ENCODE measurements at regions not wholly inside any gene's neighbourhood (a gene's known extent, or its start where the extent isn't known, plus 50 kb on each side); places are given as distances from the start of the nearest gene placed in this dataset.
A peak's percentile ranks its signal among the peaks of the same experiment; 100 is the strongest.

- Histone ChIP-seq H3K4me3 (no peak overlapping the region), H3K27me3 (no peaks in the 10 kb centered on the region), H3K36me3 (no peaks in the 10 kb centered on the region), H3K9me3 (ENCODE audit: low read depth) (no peaks in the 10 kb centered on the region), H3K27ac (no peak overlapping the region), H3K4me1 (ENCODE audit: low read depth) (peaks cover 19% of the 10 kb centered on the region)
- no peak for TF ChIP-seq CTCF (IDR thresholded peaks at IDR 0.05; ENCODE audit: low read depth, low read length)
- DNase-seq (ENCODE audit: low read depth in 1 of 2, low spot score in 1 of 2), result no peak
Observed at GRCh38 chr3:154792828-154793227, 287.3 kb upstream of the MME start.

GRCh38 chr3:154791611-154792010 is 288.5 kb upstream of the MME start:
- no peak for TF ChIP-seq CTCF (IDR thresholded peaks at IDR 0.05; ENCODE audit: low read depth, low read length)
- DNase-seq (ENCODE audit: low read depth in 1 of 2, low spot score in 1 of 2), result no peak
- Histone ChIP-seq H3K27me3 (no peaks in the 10 kb centered on the region), H3K4me1 (ENCODE audit: low read depth) (peaks cover 19% of the 10 kb centered on the region), H3K4me3 (no peak overlapping the region), H3K36me3 (no peaks in the 10 kb centered on the region), H3K9me3 (ENCODE audit: low read depth) (no peaks in the 10 kb centered on the region), H3K27ac (no peak overlapping the region)

GRCh38 chr3:154786724-154787123 is 293.4 kb upstream of the MME start:
- Histone ChIP-seq H3K27ac (no peak overlapping the region), H3K9me3 (ENCODE audit: low read depth) (no peaks in the 10 kb centered on the region), H3K4me1 (ENCODE audit: low read depth) (peaks cover 5% of the 10 kb centered on the region), H3K27me3 (no peaks in the 10 kb centered on the region), H3K36me3 (no peaks in the 10 kb centered on the region), H3K4me3 (no peak overlapping the region)
- TF ChIP-seq CTCF (IDR thresholded peaks at IDR 0.05; ENCODE audit: low read depth, low read length), result no peak
- peak in 1 of 2 donors; percentile 56 for DNase-seq (ENCODE audit: low read depth in 1 of 2, low spot score in 1 of 2)

GRCh38 chr3:154783521-154783931 is 296.6 kb upstream of the MME start:
- H3K4me1 ChIP-seq (ENCODE audit: low read depth), result no peaks in the 10 kb centered on the region
- no peaks in the 10 kb centered on the region for H3K9me3 ChIP-seq (ENCODE audit: low read depth)
- no peaks in the 10 kb centered on the region for H3K36me3 ChIP-seq
- DNase-seq (ENCODE audit: low read depth in 1 of 2, low spot score in 1 of 2), result peak in 1 of 2 donors; percentile 6
- no peak overlapping the region for H3K27ac ChIP-seq
- H3K27me3 ChIP-seq, result no peaks in the 10 kb centered on the region
- TF ChIP-seq CTCF (IDR thresholded peaks at IDR 0.05; ENCODE audit: low read depth, low read length), result no peak
- H3K4me3 ChIP-seq, result no peak overlapping the region

GRCh38 chr3:154783061-154783460 is 297.1 kb upstream of the MME start:
- no peak for DNase-seq (ENCODE audit: low read depth in 1 of 2, low spot score in 1 of 2)
- no peaks in the 10 kb centered on the region for H3K9me3 ChIP-seq (ENCODE audit: low read depth)
- H3K27ac ChIP-seq, result no peak overlapping the region
- no peaks in the 10 kb centered on the region for H3K4me1 ChIP-seq (ENCODE audit: low read depth)
- no peaks in the 10 kb centered on the region for H3K27me3 ChIP-seq
- H3K36me3 ChIP-seq, result no peaks in the 10 kb centered on the region
- TF ChIP-seq CTCF (IDR thresholded peaks at IDR 0.05; ENCODE audit: low read depth, low read length), result no peak
- H3K4me3 ChIP-seq, result no peak overlapping the region

- Histone ChIP-seq H3K36me3 (no peaks in the 10 kb centered on the region), H3K27me3 (no peaks in the 10 kb centered on the region), H3K4me3 (no peak overlapping the region), H3K9me3 (ENCODE audit: low read depth) (no peaks in the 10 kb centered on the region), H3K4me1 (ENCODE audit: low read depth) (no peaks in the 10 kb centered on the region), H3K27ac (no peak overlapping the region)
- DNase-seq (ENCODE audit: low read depth in 1 of 2, low spot score in 1 of 2), result no peak
- TF ChIP-seq CTCF (IDR thresholded peaks at IDR 0.05; ENCODE audit: low read depth, low read length), result no peak
Observed at GRCh38 chr3:154782151-154782550, 298.0 kb upstream of the MME start.

Measured in cardiac muscle cell (in vitro differentiated cells and primary cell).